ENCODE measurements at regions not wholly inside any gene's neighbourhood (a gene's known extent, or its start where the extent isn't known, plus 50 kb on each side); places are given as distances from the start of the nearest gene placed in this dataset.

DNA sequence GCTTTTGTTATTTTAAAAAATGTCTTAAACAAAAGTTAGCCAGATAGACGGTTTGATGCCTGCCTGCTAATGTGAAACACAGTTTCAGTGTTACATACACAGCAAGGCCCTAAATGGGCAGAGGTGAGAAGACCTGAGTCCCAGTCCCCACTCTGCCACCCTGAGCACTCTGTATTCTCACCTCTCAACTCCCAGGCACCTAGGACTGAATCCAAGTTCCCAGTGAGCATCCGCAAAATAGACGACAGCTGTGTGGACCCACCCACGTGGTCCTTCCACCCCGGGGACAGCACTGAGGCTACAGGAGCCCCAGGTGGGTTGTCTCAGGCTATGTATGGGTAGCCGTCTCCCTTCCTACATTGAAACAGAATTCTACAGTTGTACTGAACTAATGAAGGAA lies 111.5 kb downstream of the RPL27A start:
- H3K79me2 ChIP-seq (ENCODE audit: insufficient read depth, low read depth, low read length): no peaks in the 10 kb centered on the region
- no peak overlapping the region for H3K27ac ChIP-seq (ENCODE audit: low read depth, low read length, poor library complexity, severe bottlenecking)
- POLR2A ChIA-PET: no interaction called here
- intact Hi-C loops (cut with micrococcal nuclease; ENCODE audit: unreplicated experiment): no loop called here
- no peaks in the 10 kb centered on the region for H4K20me1 ChIP-seq (ENCODE audit: insufficient read depth, low read length)
- no peak overlapping the region for H3K4me2 ChIP-seq (ENCODE audit: low read length)
- H3K4me3 ChIP-seq (ENCODE audit: low read depth, low read length, poor library complexity, severe bottlenecking): no peak overlapping the region
- no peak overlapping the region for H2AFZ ChIP-seq (ENCODE audit: low read length)
- H3K9me3 ChIP-seq (ENCODE audit: low read length): no peaks in the 10 kb centered on the region
- no peaks in the 10 kb centered on the region for H3K4me1 ChIP-seq (ENCODE audit: insufficient read depth, low read length, poor library complexity, severe bottlenecking)
- H3K9me2 ChIP-seq (ENCODE audit: insufficient read depth, low read length): no peaks in the 10 kb centered on the region
- no peaks in the 10 kb centered on the region for H3K36me3 ChIP-seq (ENCODE audit: insufficient read depth, low read length)
- no peak for DNase-seq (ENCODE audit: low spot score)
- TF ChIP-seq, protein P1, sequence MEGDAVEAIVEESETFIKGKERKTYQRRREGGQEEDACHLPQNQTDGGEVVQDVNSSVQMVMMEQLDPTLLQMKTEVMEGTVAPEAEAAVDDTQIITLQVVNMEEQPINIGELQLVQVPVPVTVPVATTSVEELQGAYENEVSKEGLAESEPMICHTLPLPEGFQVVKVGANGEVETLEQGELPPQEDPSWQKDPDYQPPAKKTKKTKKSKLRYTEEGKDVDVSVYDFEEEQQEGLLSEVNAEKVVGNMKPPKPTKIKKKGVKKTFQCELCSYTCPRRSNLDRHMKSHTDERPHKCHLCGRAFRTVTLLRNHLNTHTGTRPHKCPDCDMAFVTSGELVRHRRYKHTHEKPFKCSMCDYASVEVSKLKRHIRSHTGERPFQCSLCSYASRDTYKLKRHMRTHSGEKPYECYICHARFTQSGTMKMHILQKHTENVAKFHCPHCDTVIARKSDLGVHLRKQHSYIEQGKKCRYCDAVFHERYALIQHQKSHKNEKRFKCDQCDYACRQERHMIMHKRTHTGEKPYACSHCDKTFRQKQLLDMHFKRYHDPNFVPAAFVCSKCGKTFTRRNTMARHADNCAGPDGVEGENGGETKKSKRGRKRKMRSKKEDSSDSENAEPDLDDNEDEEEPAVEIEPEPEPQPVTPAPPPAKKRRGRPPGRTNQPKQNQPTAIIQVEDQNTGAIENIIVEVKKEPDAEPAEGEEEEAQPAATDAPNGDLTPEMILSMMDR (conservative IDR thresholded peaks at IDR 0.05; ENCODE audit: low read length): no peak
- no TSS peak for BruUV-seq (replicated peaks)
- CTCF ChIA-PET (ENCODE audit: unreplicated experiment): no interaction called here

DNA sequence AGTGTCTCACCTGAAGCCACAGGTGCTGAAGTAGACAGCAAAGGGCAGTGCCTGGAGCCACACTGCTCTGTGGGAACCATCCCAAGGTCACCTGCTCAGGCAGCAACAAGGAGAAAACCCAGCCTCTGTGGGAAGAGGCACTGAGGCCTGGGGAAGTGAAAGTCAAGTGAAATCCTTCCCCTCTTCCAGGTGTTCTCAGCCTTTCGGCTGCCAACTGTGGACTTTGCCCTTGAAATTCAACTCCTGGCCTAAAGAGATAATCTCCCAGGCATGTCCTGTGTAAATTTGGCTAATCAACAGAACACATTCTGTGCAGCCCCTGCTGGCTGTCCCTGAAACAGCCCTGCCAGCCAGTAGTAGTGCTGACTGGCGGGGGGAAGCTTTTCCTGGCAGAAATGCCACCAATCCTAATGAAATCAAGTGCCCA lies 112.1 kb downstream of the RPL27A start:
- ChIA-PET POLR2A (interaction anchor here (0.9 kb wide), 1 partner anchor 433 kb away, joined by 4 read pairs; no protein-coding TSS in a partner anchor), CTCF (ENCODE audit: unreplicated experiment) (no interaction called here)
- Histone ChIP-seq H3K4me3 (ENCODE audit: low read depth, low read length, poor library complexity, severe bottlenecking) (no peak overlapping the region), H3K4me1 (ENCODE audit: insufficient read depth, low read length, poor library complexity, severe bottlenecking) (no peaks in the 10 kb centered on the region), H3K79me2 (ENCODE audit: insufficient read depth, low read depth, low read length) (no peaks in the 10 kb centered on the region), H3K9me3 (ENCODE audit: low read length) (no peaks in the 10 kb centered on the region), H3K36me3 (ENCODE audit: insufficient read depth, low read length) (no peaks in the 10 kb centered on the region), H3K9me2 (ENCODE audit: insufficient read depth, low read length) (no peaks in the 10 kb centered on the region), H2AFZ (ENCODE audit: low read length) (no peak overlapping the region), H3K4me2 (ENCODE audit: low read length) (no peak overlapping the region), H4K20me1 (ENCODE audit: insufficient read depth, low read length) (no peaks in the 10 kb centered on the region), H3K27ac (ENCODE audit: low read depth, low read length, poor library complexity, severe bottlenecking) (no peak overlapping the region)
- TF ChIP-seq EZH2phosphoT487 (IDR thresholded peaks at IDR 0.05; ENCODE audit: borderline replicate concordance, low read depth, low read length): no peak
- TF ChIP-seq, protein P1 (conservative IDR thresholded peaks at IDR 0.05; ENCODE audit: low read length): no peak; the same call in 1 of the 2 replicates
- intact Hi-C loops (cut with micrococcal nuclease; ENCODE audit: unreplicated experiment): no loop called here
- no peak for DNase-seq (ENCODE audit: low spot score)
- BruUV-seq (replicated peaks): no TSS peak

DNA sequence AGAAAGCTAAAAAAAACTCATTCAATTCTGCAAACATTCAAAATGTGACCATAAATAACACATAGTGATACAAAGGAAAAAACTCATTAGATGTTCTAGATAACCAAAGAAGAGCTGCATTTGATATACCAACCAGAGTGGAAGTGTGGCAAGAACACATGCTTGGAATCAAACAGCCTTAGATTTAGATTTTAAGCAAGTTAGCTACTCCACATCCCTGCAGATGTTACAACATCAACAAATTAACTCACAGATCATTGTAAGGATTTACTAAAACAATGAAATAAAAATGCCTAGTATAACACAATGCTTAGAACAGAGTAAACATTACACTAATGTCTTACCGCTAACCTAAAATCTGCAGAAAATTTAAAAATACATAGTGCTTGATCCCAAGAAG lies 114.0 kb upstream of the AKIP1 start:
- CTCF ChIA-PET (ENCODE audit: unreplicated experiment): interaction anchor here (0.6 kb wide), 1 partner anchor 362 kb away, joined by 3 read pairs; no protein-coding TSS in a partner anchor
- H3K27ac ChIP-seq (ENCODE audit: low read depth, low read length, poor library complexity, severe bottlenecking): no peak overlapping the region

More for the DNA sequence above, 114.0 kb upstream of the AKIP1 start:
- Histone ChIP-seq H3K36me3 (ENCODE audit: insufficient read depth, low read length) (no peaks in the 10 kb centered on the region), H3K4me2 (ENCODE audit: low read length) (no peak overlapping the region), H3K4me3 (ENCODE audit: low read depth, low read length, poor library complexity, severe bottlenecking) (no peak overlapping the region), H4K20me1 (ENCODE audit: insufficient read depth, low read length) (no peaks in the 10 kb centered on the region), H3K9me3 (ENCODE audit: low read length) (no peaks in the 10 kb centered on the region), H3K79me2 (ENCODE audit: insufficient read depth, low read depth, low read length) (no peaks in the 10 kb centered on the region), H2AFZ (ENCODE audit: low read length) (no peak overlapping the region), H3K9me2 (ENCODE audit: insufficient read depth, low read length) (no peaks in the 10 kb centered on the region), H3K4me1 (ENCODE audit: insufficient read depth, low read length, poor library complexity, severe bottlenecking) (no peaks in the 10 kb centered on the region)
- no TSS peak for BruUV-seq (replicated peaks)
- no peak for DNase-seq (ENCODE audit: low spot score)
- intact Hi-C loops (cut with micrococcal nuclease; ENCODE audit: unreplicated experiment): no loop called here
- no peak for TF ChIP-seq EZH2phosphoT487 (IDR thresholded peaks at IDR 0.05; ENCODE audit: borderline replicate concordance, low read depth, low read length)
- TF ChIP-seq, protein P1 (conservative IDR thresholded peaks at IDR 0.05; ENCODE audit: low read length): no peak
- POLR2A ChIA-PET: interaction anchor here (1.2 kb wide), 1 partner anchor 19 kb away, joined by 3 read pairs; no protein-coding TSS in a partner anchor

Measured in OCI-LY7 (cell line).